A673 (cell line): ENCODE measurements at regions not wholly inside any gene's neighbourhood (a gene's known extent, or its start where the extent isn't known, plus 50 kb on each side); places are given as distances from the start of the nearest gene placed in this dataset.
A peak's percentile ranks its signal among the peaks of the same experiment; 100 is the strongest.

Experiments
- BruUV-seq: library from RNA; stranded (reverse); fragments of 400-500 nt; replicated peaks from 2 replicates; lab custom pipeline; 2021; lab: Mats Ljungman, UMichigan
- CTCF ChIA-PET: fragments of 300-600 bp; sonication (Branson Sonifier 250); formaldehyde crosslinking; loops from one replicate; lab custom pipeline; 2022; ENCODE audit warnings: antibody characterized with exemption; lab: Charles Lee
- POLR2A ChIA-PET: fragments of 300-600 bp; sonication (Branson Sonifier 250); formaldehyde crosslinking; loops from one replicate; lab custom pipeline; 2022; ENCODE audit warnings: antibody characterized with exemption; ENCODE audit not compliant: low non-redundant PET; lab: Charles Lee
- DNase-seq: peaks from one replicate; pipeline ENCODE4 v3.0.0-alpha.2; 2015; ENCODE audit warnings: low spot score
- H3K27ac ChIP-seq: fragments of 200-600 bp; sonication (generic); 2 replicates; pipeline ENCODE4 v1.5.1; 2016; ENCODE audit warnings: mixed run types, low read depth, mild to moderate bottlenecking, mixed read lengths, antibody characterized with exemption, low read length; ENCODE audit not compliant: poor library complexity, severe bottlenecking
- H3K27me3 ChIP-seq: fragments of 200-600 bp; sonication (generic); replicated peaks from 2 replicates; pipeline ENCODE4 v1.6.1; 2017; ENCODE audit warnings: mixed run types, low read depth, mild to moderate bottlenecking, mixed read lengths, antibody characterized with exemption, low read length; ENCODE audit not compliant: insufficient read depth, poor library complexity
- H3K36me3 ChIP-seq: fragments of 200-600 bp; sonication (generic); 2 replicates; pipeline ENCODE4 v1.6.1; 2016; ENCODE audit warnings: mixed run types, mild to moderate bottlenecking, mixed read lengths, antibody characterized with exemption, low read length; ENCODE audit not compliant: insufficient read depth, poor library complexity, severe bottlenecking
- H3K4me1 ChIP-seq: fragments of 200-600 bp; sonication (generic); 2 replicates; pipeline ENCODE4 v1.6.1; 2017; ENCODE audit warnings: mixed run types, mild to moderate bottlenecking, mixed read lengths, antibody characterized with exemption, low read length; ENCODE audit not compliant: insufficient read depth, poor library complexity, severe bottlenecking
- H3K4me3 ChIP-seq: fragments of 200-600 bp; sonication (generic); 2 replicates; pipeline ENCODE4 v1.5.1; 2016; ENCODE audit warnings: low read depth, mixed run types, mild to moderate bottlenecking, mixed read lengths, low read length; ENCODE audit not compliant: poor library complexity, severe bottlenecking
- H3K9me3 ChIP-seq: fragments of 200-600 bp; sonication (generic); 2 replicates; pipeline ENCODE4 v1.6.1; 2016; ENCODE audit warnings: mixed run types, low read depth, mild to moderate bottlenecking, mixed read lengths, antibody characterized with exemption, low read length; ENCODE audit not compliant: poor library complexity, severe bottlenecking
- CTCF ChIP-seq: fragments of 300-800, 200-600 bp; sonication (generic); conservative IDR thresholded peaks from 2 replicates; pipeline ENCODE4 v1.5.1; 2017; ENCODE audit warnings: low read depth, mild to moderate bottlenecking, antibody characterized with exemption, low read length, moderate library complexity, mixed read lengths
- EZH2 ChIP-seq: fragments of 200-600 bp; sonication (generic); IDR thresholded peaks from 2 replicates; pipeline ENCODE4 v1.6.1; 2017; ENCODE audit warnings: borderline replicate concordance, low read depth, mild to moderate bottlenecking, mixed read lengths, antibody characterized with exemption, low read length; ENCODE audit not compliant: poor library complexity, severe bottlenecking
- intact Hi-C: fragments of 100-400 bp; cut with micrococcal nuclease; formaldehyde crosslinking; loops from one replicate; pipeline ENCODE4 v1.10.0; 2022; ENCODE audit not compliant: unreplicated experiment

GRCh38 chr21:23982546-23982945 lies 1624.7 kb downstream of the MRPL39 start:
- TF ChIP-seq EZH2 (no peak), CTCF (no peak)
- no TSS peak for BruUV-seq
- H3K27ac ChIP-seq: no peak overlapping the region
- H3K4me3 ChIP-seq: no peak overlapping the region
- intact Hi-C loops: no loop called here
- H3K27me3 ChIP-seq: no peaks in the 10 kb centered on the region
- POLR2A ChIA-PET: no interaction called here
- H3K36me3 ChIP-seq: no peaks in the 10 kb centered on the region
- no peaks in the 10 kb centered on the region for H3K4me1 ChIP-seq
- DNase-seq: no peak
- no peaks in the 10 kb centered on the region for H3K9me3 ChIP-seq
- CTCF ChIA-PET: no interaction called here

- no peak overlapping the region for H3K4me3 ChIP-seq
- ChIA-PET POLR2A (no interaction called here), CTCF (no interaction called here)
Observed at GRCh38 chr21:23977971-23978370, 1629.3 kb downstream of the MRPL39 start.

GRCh38 chr21:23968722-23969647 lies 1638.3 kb downstream of the MRPL39 start:
- H3K4me3 ChIP-seq: no peak overlapping the region
- H3K9me3 ChIP-seq: no peaks in the 10 kb centered on the region
- TF ChIP-seq CTCF (peak; percentile 67), EZH2 (no peak)
- H3K27ac ChIP-seq: no peak overlapping the region
- intact Hi-C loops: loop anchor here (10.0 kb wide), 1 partner anchor 1174 kb away; no protein-coding TSS in a partner anchor
- H3K27me3 ChIP-seq: no peaks in the 10 kb centered on the region
- no peaks in the 10 kb centered on the region for H3K36me3 ChIP-seq
- H3K4me1 ChIP-seq: no peaks in the 10 kb centered on the region
- no TSS peak for BruUV-seq
- POLR2A ChIA-PET: no interaction called here
- peak; percentile 58 for DNase-seq
- CTCF ChIA-PET: interaction anchor here (1.0 kb wide), 1 partner anchor 243 kb away, joined by 3 read pairs; no protein-coding TSS in a partner anchor

More at GRCh38 chr21:23977971-23978370, 1629.3 kb downstream of the MRPL39 start:
- H3K36me3 ChIP-seq: no peaks in the 10 kb centered on the region
- H3K9me3 ChIP-seq: no peaks in the 10 kb centered on the region
- no peak for DNase-seq
- BruUV-seq: no TSS peak
- intact Hi-C loops: no loop called here
- H3K27ac ChIP-seq: no peak overlapping the region
- TF ChIP-seq EZH2 (no peak), CTCF (no peak)
- no peaks in the 10 kb centered on the region for H3K27me3 ChIP-seq
- H3K4me1 ChIP-seq: no peaks in the 10 kb centered on the region
